ENCODE measurements at regions not wholly inside any gene's neighbourhood (a gene's known extent, or its start where the extent isn't known, plus 50 kb on each side); places are given as distances from the start of the nearest gene placed in this dataset.

- Histone ChIP-seq H2AK5ac (ENCODE audit: low read depth, low read length) (no peak overlapping the region), H4K91ac (replicated peaks; ENCODE audit: insufficient read length, low read length) (no peak overlapping the region), H3K4me3 (ENCODE audit: extremely low read depth in 1 of 4, insufficient read depth in 2 of 4, low read depth in 3 of 4, low read length in 4 of 4) (no peak overlapping the region), H3K4me2 (ENCODE audit: insufficient read depth in 1 of 2, low read depth in 2 of 2, low read length in 2 of 2) (no peak overlapping the region), H3K27me3 (replicated peaks in 1 of 4; ENCODE audit: control insufficient read depth in 3 of 4, extremely low read depth in 1 of 4, insufficient read depth in 3 of 4, low read length in 3 of 4) (no peaks in the 10 kb centered on the region), H2BK5ac (ENCODE audit: low read depth, low read length) (no peak overlapping the region), H4K20me1 (replicated peaks in 1 of 2; ENCODE audit: control insufficient read depth in 1 of 2, insufficient read depth in 2 of 2, low read length in 2 of 2) (no peaks in the 10 kb centered on the region), H3K4me1 (replicated peaks in 1 of 4; ENCODE audit: control insufficient read depth in 3 of 4, insufficient read depth in 4 of 4, low read length in 3 of 4) (no peaks in the 10 kb centered on the region), H3K9ac (replicated peaks in 1 of 4; ENCODE audit: extremely low read depth in 1 of 4, low read depth in 3 of 4, low read length in 3 of 4) (no peak overlapping the region), H2AFZ (ENCODE audit: low read length) (no peak overlapping the region), H3K9me3 (ENCODE audit: insufficient read depth in 2 of 2, low read depth in 1 of 2, low read length in 1 of 2) (peaks cover 17 to 23% of the 10 kb centered on the region in 2 experiments; a peak in 2 of 4 replicates), H2BK120ac (replicated peaks; ENCODE audit: low read depth, low read length) (no peak overlapping the region), H3K79me1 (ENCODE audit: low read depth, low read length) (no peaks in the 10 kb centered on the region), H4K8ac (ENCODE audit: extremely low read depth, insufficient read depth, low read length) (no peak overlapping the region), H2BK15ac (ENCODE audit: low read length) (no peak overlapping the region), H4K5ac (ENCODE audit: insufficient read length, low read depth, low read length) (no peak overlapping the region), H3K56ac (replicated peaks; ENCODE audit: insufficient read length, low read depth, low read length) (no peak overlapping the region), H3K18ac (ENCODE audit: extremely low read depth, low read length) (no peak overlapping the region), H3K79me2 (ENCODE audit: control insufficient read depth in 1 of 2, insufficient read depth in 2 of 2, low read length in 2 of 2) (no peaks in the 10 kb centered on the region), H3K14ac (ENCODE audit: insufficient read length) (no peak overlapping the region), H2BK12ac (ENCODE audit: low read depth, low read length) (no peak overlapping the region), H3K23me2 (ENCODE audit: low read depth, low read length) (no peaks in the 10 kb centered on the region), H2BK20ac (ENCODE audit: low read length) (no peak overlapping the region), H3K27ac (ENCODE audit: low read depth, low read length) (no peak overlapping the region), H3K4ac (replicated peaks; ENCODE audit: insufficient read length, low read depth, low read length) (no peak overlapping the region), H3K36me3 (ENCODE audit: control insufficient read depth in 2 of 4, insufficient read depth in 4 of 4, low read length in 3 of 4) (no peaks in the 10 kb centered on the region), H3K23ac (ENCODE audit: insufficient read length) (no peak overlapping the region)
- TF ChIP-seq TAF1 (IDR thresholded peaks at IDR 0.05; ENCODE audit: low read depth, low read length) (no peak), SIN3A (conservative IDR thresholded peaks at IDR 0.05 in 1 of 2, IDR thresholded peaks at IDR 0.05 in 1 of 2; ENCODE audit: low read depth in 1 of 2, low read length in 2 of 2) (no peak), POLR2A (IDR thresholded peaks at IDR 0.05; ENCODE audit: control extremely low read depth in 1 of 2, low read depth in 2 of 2, low read length in 2 of 2) (no peak), POLR2AphosphoS5 (IDR thresholded peaks at IDR 0.05; ENCODE audit: low read depth, low read length) (no peak), CREB1 (IDR thresholded peaks at IDR 0.05) (no peak), SUZ12 (IDR thresholded peaks at IDR 0.05; ENCODE audit: low read length) (no peak), HDAC2 (IDR thresholded peaks at IDR 0.05; ENCODE audit: borderline replicate concordance in 1 of 2, low read depth in 2 of 2, low read length in 2 of 2) (no peak), USF2 (IDR thresholded peaks at IDR 0.05; ENCODE audit: low read length) (no peak), RFX5 (IDR thresholded peaks at IDR 0.05; ENCODE audit: borderline replicate concordance, low read depth, low read length) (no peak), BACH1 (IDR thresholded peaks at IDR 0.05; ENCODE audit: low read length) (no peak), POU5F1 (IDR thresholded peaks at IDR 0.05; ENCODE audit: low read depth, low read length) (no peak), SP2 (IDR thresholded peaks at IDR 0.05; ENCODE audit: low read length) (no peak), TAF7 (optimal IDR thresholded peaks at IDR 0.05; ENCODE audit: borderline replicate concordance, low read depth, low read length) (no peak), YY1 (IDR thresholded peaks at IDR 0.05; ENCODE audit: low read depth, low read length) (no peak), CTBP2 (IDR thresholded peaks at IDR 0.05; ENCODE audit: borderline replicate concordance, insufficient read depth, insufficient read length, low read length) (no peak)
- CTCF ChIA-PET (ENCODE audit: partially characterized antibody): no interaction called here
- POLR2A ChIA-PET (ENCODE audit: partially characterized antibody): no interaction called here
- DNase-seq (ENCODE audit: low read depth in 1 of 2, low spot score in 2 of 2) (no peak), FAIRE-seq (no peak)
- 85% methylated on average over 2 of the region's 2 CpGs; no CpG with 5 or more reads in 1 of the 2 experiments for WGBS, 2 experiments (ENCODE audit: extremely low coverage in 1 of 2, insufficient coverage in 1 of 2, insufficient read length in 1 of 2, insufficient replicate concordance in 2 of 2, low coverage in 1 of 2, low lambda C conversion rate in 2 of 2, missing lambda C conversion rate in 1 of 2)
Measured at GRCh38 chr5:50343715-50344114, 97.4 kb downstream of the EMB start.
